Nephron (organoid): ENCODE measurements at regions not wholly inside any gene's neighbourhood (a gene's known extent, or its start where the extent isn't known, plus 50 kb on each side); places are given as distances from the start of the nearest gene placed in this dataset.
A peak's percentile ranks its signal among the peaks of the same experiment; 100 is the strongest.

Source experiments
- H3K27ac Mint-ChIP-seq, 3 experiments: 2 replicates each; pipeline ENCODE4 v1.8.0; 2020; ENCODE audit warnings: mixed read lengths in 3 of 3, mild to moderate bottlenecking in 2 of 3, moderate library complexity in 1 of 3
- H3K27me3 Mint-ChIP-seq: 2 replicates; pipeline ENCODE4 v1.8.0; 2021; ENCODE audit warnings: low read depth, mild to moderate bottlenecking, moderate library complexity, mixed read lengths
- H3K36me3 Mint-ChIP-seq: 2 replicates; pipeline ENCODE4 v1.8.0; 2020; ENCODE audit warnings: low read depth, mixed read lengths
- H3K4me1 Mint-ChIP-seq: 2 replicates; pipeline ENCODE4 v1.8.0; 2020; ENCODE audit warnings: mixed read lengths
- H3K4me3 Mint-ChIP-seq, 3 experiments: 2 replicates each; pipeline ENCODE4 v1.8.0; 2020; ENCODE audit warnings: mild to moderate bottlenecking in 3 of 3, mixed read lengths in 3 of 3, moderate library complexity in 2 of 3
- H3K9me3 Mint-ChIP-seq: 2 replicates; pipeline ENCODE4 v1.8.0; 2020; ENCODE audit warnings: mixed read lengths
- TF ChIP-seq, protein P1 (sequence below), 3 experiments: fragments of 200-600 bp; sonication (generic); IDR thresholded peaks; one replicate each; pipeline ENCODE4 v1.5.0; 2021; ENCODE audit warnings: antibody characterized with exemption in 3 of 3; ENCODE audit not compliant: unreplicated experiment in 3 of 3

DNA sequence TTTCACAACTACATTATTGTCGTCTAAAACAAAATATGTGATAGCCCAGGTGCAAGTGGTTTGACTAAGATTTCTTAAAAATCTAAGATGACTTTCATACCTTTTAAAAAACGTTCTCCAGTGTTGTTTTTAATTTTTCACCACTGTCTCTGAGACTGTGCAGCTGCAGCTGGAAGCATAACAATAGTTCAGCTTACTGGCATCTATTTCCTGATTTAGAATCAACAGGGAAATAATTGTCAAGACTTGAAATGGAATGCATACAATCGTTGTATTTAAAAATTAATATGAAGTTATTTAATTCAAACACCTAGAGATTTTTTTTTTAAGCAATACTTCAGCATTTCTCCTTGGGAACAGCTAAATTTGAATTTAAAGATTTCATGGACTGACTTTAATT is 982.0 kb upstream of the EPHA7 start:
- H3K36me3 Mint-ChIP-seq, result no peaks in the 10 kb centered on the region
- no peak overlapping the region for H3K27ac Mint-ChIP-seq
- no peak overlapping the region for H3K4me3 Mint-ChIP-seq
- no peaks in the 10 kb centered on the region for H3K9me3 Mint-ChIP-seq
- H3K4me1 Mint-ChIP-seq, result no peaks in the 10 kb centered on the region
- H3K27me3 Mint-ChIP-seq, result no peaks in the 10 kb centered on the region
- TF ChIP-seq, protein P1, sequence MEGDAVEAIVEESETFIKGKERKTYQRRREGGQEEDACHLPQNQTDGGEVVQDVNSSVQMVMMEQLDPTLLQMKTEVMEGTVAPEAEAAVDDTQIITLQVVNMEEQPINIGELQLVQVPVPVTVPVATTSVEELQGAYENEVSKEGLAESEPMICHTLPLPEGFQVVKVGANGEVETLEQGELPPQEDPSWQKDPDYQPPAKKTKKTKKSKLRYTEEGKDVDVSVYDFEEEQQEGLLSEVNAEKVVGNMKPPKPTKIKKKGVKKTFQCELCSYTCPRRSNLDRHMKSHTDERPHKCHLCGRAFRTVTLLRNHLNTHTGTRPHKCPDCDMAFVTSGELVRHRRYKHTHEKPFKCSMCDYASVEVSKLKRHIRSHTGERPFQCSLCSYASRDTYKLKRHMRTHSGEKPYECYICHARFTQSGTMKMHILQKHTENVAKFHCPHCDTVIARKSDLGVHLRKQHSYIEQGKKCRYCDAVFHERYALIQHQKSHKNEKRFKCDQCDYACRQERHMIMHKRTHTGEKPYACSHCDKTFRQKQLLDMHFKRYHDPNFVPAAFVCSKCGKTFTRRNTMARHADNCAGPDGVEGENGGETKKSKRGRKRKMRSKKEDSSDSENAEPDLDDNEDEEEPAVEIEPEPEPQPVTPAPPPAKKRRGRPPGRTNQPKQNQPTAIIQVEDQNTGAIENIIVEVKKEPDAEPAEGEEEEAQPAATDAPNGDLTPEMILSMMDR (IDR thresholded peaks at IDR 0.05; ENCODE audit: unreplicated experiment in 3 of 3), result no peak

GRCh38 chr6:94394822-94395221 is 975.5 kb upstream of the EPHA7 start:
- Mint-ChIP-seq H3K36me3 (no peaks in the 10 kb centered on the region), H3K27ac (no peak overlapping the region), H3K4me3 (no peak overlapping the region), H3K4me1 (no peaks in the 10 kb centered on the region), H3K27me3 (no peaks in the 10 kb centered on the region), H3K9me3 (no peaks in the 10 kb centered on the region)
- TF ChIP-seq, protein P1 (IDR thresholded peaks at IDR 0.05; ENCODE audit: unreplicated experiment in 3 of 3), result no peak

GRCh38 chr6:94389218-94389617 is 969.9 kb upstream of the EPHA7 start:
- Mint-ChIP-seq H3K4me1 (no peaks in the 10 kb centered on the region), H3K4me3 (no peak overlapping the region), H3K27me3 (no peaks in the 10 kb centered on the region), H3K36me3 (no peaks in the 10 kb centered on the region), H3K27ac (no peak overlapping the region), H3K9me3 (no peaks in the 10 kb centered on the region)
- TF ChIP-seq, protein P1 (IDR thresholded peaks at IDR 0.05; ENCODE audit: unreplicated experiment in 3 of 3), result no peak

DNA sequence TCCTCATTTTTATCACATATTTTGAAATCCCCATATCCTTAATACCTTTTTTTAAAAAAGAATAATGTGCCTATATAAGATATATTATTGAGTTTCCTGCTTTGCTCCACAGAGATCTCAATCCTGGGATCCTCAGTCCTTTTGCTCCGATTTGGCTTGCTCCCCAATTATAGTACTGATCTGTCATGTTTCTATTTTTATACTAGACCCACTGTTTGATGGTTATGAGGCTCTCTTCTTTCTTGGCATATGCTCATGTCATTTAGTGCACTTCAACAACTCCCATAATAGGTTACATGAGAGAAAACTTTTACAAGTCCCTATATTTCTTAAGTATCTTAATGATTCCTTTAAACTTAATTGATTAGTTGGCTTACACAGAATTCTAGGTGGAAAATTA is 958.5 kb upstream of the EPHA7 start:
- TF ChIP-seq, protein P1 (IDR thresholded peaks at IDR 0.05; ENCODE audit: unreplicated experiment in 3 of 3), result no peak
- Mint-ChIP-seq H3K27ac (no peak overlapping the region), H3K27me3 (no peaks in the 10 kb centered on the region), H3K9me3 (no peaks in the 10 kb centered on the region), H3K4me1 (peaks cover 21% of the 10 kb centered on the region), H3K4me3 (no peak overlapping the region), H3K36me3 (no peaks in the 10 kb centered on the region)

DNA sequence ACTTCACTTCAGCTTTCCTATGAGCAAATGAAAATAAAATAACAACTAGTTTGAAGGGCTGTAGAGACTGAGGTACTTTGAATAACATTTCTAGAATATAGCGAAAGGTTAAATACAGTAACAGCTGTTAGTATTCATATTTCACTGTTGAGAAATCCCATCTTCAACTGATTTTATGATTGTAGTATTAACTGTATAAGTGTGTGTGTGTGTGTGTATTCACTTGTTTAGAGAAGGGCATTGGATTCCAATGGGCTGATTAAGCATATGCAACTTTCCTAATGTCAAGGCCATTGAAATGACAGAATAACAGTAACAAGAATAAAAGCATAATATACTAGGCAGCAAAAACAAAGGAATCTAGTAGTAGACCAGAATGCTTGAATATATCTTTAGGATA is 957.5 kb upstream of the EPHA7 start:
- peaks cover 21% of the 10 kb centered on the region for H3K4me1 Mint-ChIP-seq

DNA sequence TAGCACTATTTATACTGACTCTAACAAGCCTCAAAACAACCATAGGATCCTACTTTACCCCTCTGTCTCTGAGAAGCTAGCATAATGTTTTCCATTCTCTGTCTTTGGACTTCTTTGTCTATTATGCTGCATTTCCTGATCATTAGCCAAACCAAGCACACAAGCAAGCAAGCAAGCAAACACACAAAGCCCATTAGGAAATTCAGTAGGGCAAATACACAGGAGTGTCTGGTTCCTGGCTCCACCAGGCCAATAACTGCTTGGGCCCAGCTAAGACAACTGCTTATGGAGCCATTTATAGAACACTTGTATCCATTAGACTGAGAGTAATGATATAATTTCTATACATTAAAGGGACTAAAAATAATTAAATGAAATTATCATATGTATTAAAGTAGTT is 952.9 kb upstream of the EPHA7 start:
- Mint-ChIP-seq H3K4me1 (peaks cover 6% of the 10 kb centered on the region), H3K27me3 (no peaks in the 10 kb centered on the region), H3K9me3 (no peaks in the 10 kb centered on the region), H3K4me3 (no peak overlapping the region), H3K27ac (no peak overlapping the region), H3K36me3 (no peaks in the 10 kb centered on the region)
- TF ChIP-seq, protein P1 (IDR thresholded peaks at IDR 0.05; ENCODE audit: unreplicated experiment in 3 of 3), result no peak

More for the DNA sequence above, 957.5 kb upstream of the EPHA7 start:
- H3K27ac Mint-ChIP-seq, result peak overlapping the region in 1 of 3 experiments; percentile 39
- H3K4me3 Mint-ChIP-seq, result no peak overlapping the region
- H3K36me3 Mint-ChIP-seq, result no peaks in the 10 kb centered on the region
- TF ChIP-seq, protein P1 (IDR thresholded peaks at IDR 0.05; ENCODE audit: unreplicated experiment in 3 of 3), result no peak
- H3K9me3 Mint-ChIP-seq, result no peaks in the 10 kb centered on the region
- H3K27me3 Mint-ChIP-seq, result no peaks in the 10 kb centered on the region
